ENCODE measurements at regions not wholly inside any gene's neighbourhood (a gene's known extent, or its start where the extent isn't known, plus 50 kb on each side); places are given as distances from the start of the nearest gene placed in this dataset.
"Not testable (repeated sequence)": the region's sequence is repeated elsewhere in the genome, so short reads cannot be mapped to it uniquely, and the experiment has no call there.

- no peak for DNase-seq (ENCODE audit: low read depth, low spot score)
- intact Hi-C loops (cut with micrococcal nuclease; ENCODE audit: unreplicated experiment), result no loop called here
- Histone ChIP-seq H3K27ac (ENCODE audit: low read length) (no peak overlapping the region), H3K4me1 (ENCODE audit: control insufficient read depth, insufficient read depth, low read length) (no peaks in the 10 kb centered on the region), H3K9me3 (ENCODE audit: control insufficient read depth, insufficient read depth, low read depth, low read length) (no peaks in the 10 kb centered on the region), H3K4me3 (ENCODE audit: low read depth in 2 of 2, low read length in 2 of 2) (no peak overlapping the region), H3K36me3 (ENCODE audit: control insufficient read depth, insufficient read depth, low read length) (no peaks in the 10 kb centered on the region), H3K27me3 (ENCODE audit: control insufficient read depth, insufficient read depth, low read length) (no peaks in the 10 kb centered on the region)
- ChIA-PET POLR2A (no interaction called here), CTCF (no interaction called here)
- TF ChIP-seq SIN3A (IDR thresholded peaks at IDR 0.05; ENCODE audit: borderline replicate concordance, insufficient read depth, low read depth, low read length) (no peak), CTCF (IDR thresholded peaks at IDR 0.05) (no peak), TCF7L2 (IDR thresholded peaks at IDR 0.05; ENCODE audit: low read depth, low read length) (no peak), POLR2AphosphoS5 (IDR thresholded peaks at IDR 0.05; ENCODE audit: low read depth, low read length) (no peak), REST (IDR thresholded peaks at IDR 0.05; ENCODE audit: insufficient read depth in 1 of 2, low read depth in 2 of 2, low read length in 1 of 2) (no peak)
- no peak for ATAC-seq
- in situ Hi-C loops (cut with HindIII; ENCODE audit: low pct_unique_long_range_greater_than_20kb, low sequenced_read_pairs), result no loop called here
- BruUV-seq (replicated peaks), result no TSS peak
Observed at GRCh38 chr6:131490441-131490840, 82.6 kb upstream of the ARG1 start.

GRCh38 chr6:131492932-131493573 lies 80.0 kb upstream of the ARG1 start:
- ATAC-seq (no peak), DNase-seq (ENCODE audit: low read depth, low spot score) (no peak)
- TF ChIP-seq CTCF (IDR thresholded peaks at IDR 0.05) (no peak), SIN3A (IDR thresholded peaks at IDR 0.05; ENCODE audit: borderline replicate concordance, insufficient read depth, low read depth, low read length) (no peak), TCF7L2 (IDR thresholded peaks at IDR 0.05; ENCODE audit: low read depth, low read length) (no peak), POLR2AphosphoS5 (IDR thresholded peaks at IDR 0.05; ENCODE audit: low read depth, low read length) (no peak), REST (IDR thresholded peaks at IDR 0.05; ENCODE audit: insufficient read depth in 1 of 2, low read depth in 2 of 2, low read length in 1 of 2) (no peak)
- no TSS peak for BruUV-seq (replicated peaks)
- ChIA-PET POLR2A (no interaction called here), CTCF (no interaction called here)
- in situ Hi-C loops (cut with HindIII; ENCODE audit: low pct_unique_long_range_greater_than_20kb, low sequenced_read_pairs) (no loop called here), intact Hi-C loops (cut with micrococcal nuclease; ENCODE audit: unreplicated experiment) (no loop called here)
- no peaks in the 10 kb centered on the region for H3K36me3 ChIP-seq (ENCODE audit: control insufficient read depth, insufficient read depth, low read length)
- H3K4me1 ChIP-seq (ENCODE audit: control insufficient read depth, insufficient read depth, low read length), result no peaks in the 10 kb centered on the region
- H3K27me3 ChIP-seq (ENCODE audit: control insufficient read depth, insufficient read depth, low read length), result no peaks in the 10 kb centered on the region
- no peaks in the 10 kb centered on the region for H3K9me3 ChIP-seq (ENCODE audit: control insufficient read depth, insufficient read depth, low read depth, low read length)
- H3K27ac ChIP-seq (ENCODE audit: low read length), result no peak overlapping the region
- H3K4me3 ChIP-seq (ENCODE audit: low read depth in 2 of 2, low read length in 2 of 2), result no peak overlapping the region

DNA sequence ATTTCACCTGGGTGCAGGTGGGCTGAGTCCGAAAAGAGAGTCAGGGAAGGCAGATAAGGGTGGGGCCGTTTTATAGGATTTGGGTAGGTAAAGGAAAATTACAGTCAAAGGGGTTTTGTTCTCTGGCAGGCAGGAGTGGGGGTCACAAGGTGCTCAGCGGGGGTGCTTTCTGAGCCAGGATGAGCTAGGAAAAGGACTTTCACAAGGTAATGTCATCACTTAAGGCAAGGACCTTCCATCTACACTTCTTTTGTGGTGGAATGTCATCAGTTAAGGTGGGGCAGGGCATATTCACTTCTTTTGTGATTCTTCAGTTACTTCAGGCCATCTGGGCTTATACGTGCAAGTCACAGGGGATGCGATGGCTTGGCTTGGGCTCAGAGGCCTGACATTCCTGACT lies 68.6 kb upstream of the ARG1 start:
- H3K27ac ChIP-seq (ENCODE audit: low read length); H3K4me3 ChIP-seq (ENCODE audit: low read depth in 2 of 2, low read length in 2 of 2); BruUV-seq (replicated peaks); ATAC-seq; CTCF ChIA-PET; H3K4me1 ChIP-seq (ENCODE audit: control insufficient read depth, insufficient read depth, low read length); DNase-seq (ENCODE audit: low read depth, low spot score); H3K9me3 ChIP-seq (ENCODE audit: control insufficient read depth, insufficient read depth, low read depth, low read length); H3K36me3 ChIP-seq (ENCODE audit: control insufficient read depth, insufficient read depth, low read length); H3K27me3 ChIP-seq (ENCODE audit: control insufficient read depth, insufficient read depth, low read length); in situ Hi-C loops (cut with HindIII; ENCODE audit: low pct_unique_long_range_greater_than_20kb, low sequenced_read_pairs); POLR2A ChIA-PET; intact Hi-C loops (cut with micrococcal nuclease; ENCODE audit: unreplicated experiment): not testable (repeated sequence)
